ENCODE measurements at regions not wholly inside any gene's neighbourhood (a gene's known extent, or its start where the extent isn't known, plus 50 kb on each side); places are given as distances from the start of the nearest gene placed in this dataset.

DNA sequence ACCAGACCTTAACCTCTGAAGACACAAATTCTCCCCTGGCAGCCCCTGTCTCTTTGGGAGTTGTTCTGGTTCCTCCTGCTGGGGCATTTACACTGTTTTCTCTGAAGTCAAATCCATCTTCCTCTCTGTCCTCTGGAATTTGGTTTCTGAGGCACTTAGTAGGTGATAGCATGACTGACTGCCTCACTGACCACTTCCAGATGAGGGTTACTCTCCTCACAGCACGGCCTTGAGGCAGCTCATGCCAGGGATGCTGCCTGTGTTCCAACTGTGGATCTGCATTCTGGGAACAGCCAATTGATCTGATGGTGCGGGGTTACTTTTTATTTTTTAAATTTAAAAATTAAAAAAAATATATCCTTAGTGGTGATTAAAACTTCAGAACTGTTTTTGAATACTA, 140.9 kb upstream of the ROPN1 start:
- intact Hi-C loops (cut with DNase I), result no loop called here
- Histone ChIP-seq H3K4me3 (ENCODE audit: low read length in 3 of 3) (no peak overlapping the region), H3K9me3 (ENCODE audit: control insufficient read depth in 2 of 3, insufficient read depth in 1 of 3, low read length in 3 of 3) (no peaks in the 10 kb centered on the region), H3K27me3 (ENCODE audit: control insufficient read depth, insufficient read depth, low read length) (no peaks in the 10 kb centered on the region), H3K27ac (ENCODE audit: low read depth in 2 of 2, low read length in 2 of 2) (no peak overlapping the region), H3K36me3 (ENCODE audit: control insufficient read depth in 2 of 3, insufficient read depth in 3 of 3, low read length in 3 of 3) (no peaks in the 10 kb centered on the region), H3K9ac (ENCODE audit: low read length in 3 of 3) (no peak overlapping the region), H3K4me1 (ENCODE audit: control insufficient read depth in 2 of 3, insufficient read depth in 2 of 3, low read depth in 1 of 3, low read length in 3 of 3) (no peaks in the 10 kb centered on the region)
- TF ChIP-seq, protein P1, sequence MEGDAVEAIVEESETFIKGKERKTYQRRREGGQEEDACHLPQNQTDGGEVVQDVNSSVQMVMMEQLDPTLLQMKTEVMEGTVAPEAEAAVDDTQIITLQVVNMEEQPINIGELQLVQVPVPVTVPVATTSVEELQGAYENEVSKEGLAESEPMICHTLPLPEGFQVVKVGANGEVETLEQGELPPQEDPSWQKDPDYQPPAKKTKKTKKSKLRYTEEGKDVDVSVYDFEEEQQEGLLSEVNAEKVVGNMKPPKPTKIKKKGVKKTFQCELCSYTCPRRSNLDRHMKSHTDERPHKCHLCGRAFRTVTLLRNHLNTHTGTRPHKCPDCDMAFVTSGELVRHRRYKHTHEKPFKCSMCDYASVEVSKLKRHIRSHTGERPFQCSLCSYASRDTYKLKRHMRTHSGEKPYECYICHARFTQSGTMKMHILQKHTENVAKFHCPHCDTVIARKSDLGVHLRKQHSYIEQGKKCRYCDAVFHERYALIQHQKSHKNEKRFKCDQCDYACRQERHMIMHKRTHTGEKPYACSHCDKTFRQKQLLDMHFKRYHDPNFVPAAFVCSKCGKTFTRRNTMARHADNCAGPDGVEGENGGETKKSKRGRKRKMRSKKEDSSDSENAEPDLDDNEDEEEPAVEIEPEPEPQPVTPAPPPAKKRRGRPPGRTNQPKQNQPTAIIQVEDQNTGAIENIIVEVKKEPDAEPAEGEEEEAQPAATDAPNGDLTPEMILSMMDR (IDR thresholded peaks at IDR 0.05; ENCODE audit: borderline replicate concordance, extremely low read depth, insufficient read depth), result no peak
- DNase-seq (no peak), FAIRE-seq (no peak)

GRCh38 chr3:124133366-124133940, 141.5 kb upstream of the ROPN1 start:
- H3K4me3 ChIP-seq (ENCODE audit: low read length in 3 of 3), result no peak overlapping the region
- intact Hi-C loops (cut with DNase I), result no loop called here
- DNase-seq (no peak), FAIRE-seq (no peak)
- no peaks in the 10 kb centered on the region for H3K4me1 ChIP-seq (ENCODE audit: control insufficient read depth in 2 of 3, insufficient read depth in 2 of 3, low read depth in 1 of 3, low read length in 3 of 3)
- H3K9ac ChIP-seq (ENCODE audit: low read length in 3 of 3), result no peak overlapping the region
- H3K27ac ChIP-seq (ENCODE audit: low read depth in 2 of 2, low read length in 2 of 2), result no peak overlapping the region
- TF ChIP-seq, protein P1 (IDR thresholded peaks at IDR 0.05; ENCODE audit: borderline replicate concordance, extremely low read depth, insufficient read depth), result no peak
- H3K36me3 ChIP-seq (ENCODE audit: control insufficient read depth in 2 of 3, insufficient read depth in 3 of 3, low read length in 3 of 3), result no peaks in the 10 kb centered on the region
- H3K9me3 ChIP-seq (ENCODE audit: control insufficient read depth in 2 of 3, insufficient read depth in 1 of 3, low read length in 3 of 3), result no peaks in the 10 kb centered on the region
- no peaks in the 10 kb centered on the region for H3K27me3 ChIP-seq (ENCODE audit: control insufficient read depth, insufficient read depth, low read length)

DNA sequence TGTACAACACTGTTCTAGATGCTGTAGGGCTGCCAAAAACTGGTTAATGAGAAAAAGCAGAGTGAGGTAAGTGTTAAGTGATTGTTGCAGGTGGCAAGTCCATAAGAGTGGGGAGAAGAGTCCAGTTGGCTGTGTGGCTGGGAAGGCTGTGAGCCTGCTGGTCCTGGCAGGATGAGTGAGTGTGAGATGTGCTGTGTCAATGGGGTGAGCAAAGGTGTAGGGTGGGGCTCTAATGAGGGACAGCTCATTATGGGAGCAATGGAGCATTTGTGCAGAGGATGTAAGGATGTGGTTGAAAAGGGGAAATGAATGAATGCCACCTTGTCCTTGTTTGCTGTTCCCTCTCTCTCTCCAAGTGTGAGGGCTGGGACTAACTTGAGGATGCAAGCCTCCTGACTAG, 145.3 kb upstream of the ROPN1 start:
- intact Hi-C loops (cut with DNase I), result no loop called here
- no peak overlapping the region for H3K9ac ChIP-seq (ENCODE audit: low read length in 3 of 3)
- H3K4me3 ChIP-seq (ENCODE audit: low read length in 3 of 3), result no peak overlapping the region
- no peaks in the 10 kb centered on the region for H3K27me3 ChIP-seq (ENCODE audit: control insufficient read depth, insufficient read depth, low read length)
- no peak overlapping the region for H3K27ac ChIP-seq (ENCODE audit: low read depth in 2 of 2, low read length in 2 of 2)
- TF ChIP-seq, protein P1 (IDR thresholded peaks at IDR 0.05; ENCODE audit: borderline replicate concordance, extremely low read depth, insufficient read depth), result no peak
- no peaks in the 10 kb centered on the region for H3K4me1 ChIP-seq (ENCODE audit: control insufficient read depth in 2 of 3, insufficient read depth in 2 of 3, low read depth in 1 of 3, low read length in 3 of 3)
- no peaks in the 10 kb centered on the region for H3K9me3 ChIP-seq (ENCODE audit: control insufficient read depth in 2 of 3, insufficient read depth in 1 of 3, low read length in 3 of 3)
- H3K36me3 ChIP-seq (ENCODE audit: control insufficient read depth in 2 of 3, insufficient read depth in 3 of 3, low read length in 3 of 3), result no peaks in the 10 kb centered on the region
- DNase-seq (no peak), FAIRE-seq (no peak)

GRCh38 chr3:124138148-124138547, 146.2 kb upstream of the ROPN1 start:
- no peak overlapping the region for H3K9ac ChIP-seq (ENCODE audit: low read length in 3 of 3)
- FAIRE-seq, result no peak
- H3K36me3 ChIP-seq (ENCODE audit: control insufficient read depth in 2 of 3, insufficient read depth in 3 of 3, low read length in 3 of 3), result no peaks in the 10 kb centered on the region
- H3K27ac ChIP-seq (ENCODE audit: low read depth in 2 of 2, low read length in 2 of 2), result no peak overlapping the region
- no peak overlapping the region for H3K4me3 ChIP-seq (ENCODE audit: low read length in 3 of 3)
- intact Hi-C loops (cut with DNase I), result no loop called here
- H3K9me3 ChIP-seq (ENCODE audit: control insufficient read depth in 2 of 3, insufficient read depth in 1 of 3, low read length in 3 of 3), result no peaks in the 10 kb centered on the region
- H3K4me1 ChIP-seq (ENCODE audit: control insufficient read depth in 2 of 3, insufficient read depth in 2 of 3, low read depth in 1 of 3, low read length in 3 of 3), result no peaks in the 10 kb centered on the region
- H3K27me3 ChIP-seq (ENCODE audit: control insufficient read depth, insufficient read depth, low read length), result no peaks in the 10 kb centered on the region
- no peak for DNase-seq
- TF ChIP-seq, protein P1 (IDR thresholded peaks at IDR 0.05; ENCODE audit: borderline replicate concordance, extremely low read depth, insufficient read depth), result no peak
